NCI-H146 treated with DMSO at 0.1 percent for 48 hours (cell line): ENCODE measurements at regions not wholly inside any gene's neighbourhood (a gene's known extent, or its start where the extent isn't known, plus 50 kb on each side); places are given as distances from the start of the nearest gene placed in this dataset.
"Not testable (repeated sequence)": the region's sequence is repeated elsewhere in the genome, so short reads cannot be mapped to it uniquely, and the experiment has no call there.

Experiments
- DNase-seq: peaks from one replicate; lab custom pipeline; 2025; ENCODE audit not compliant: unreplicated experiment; lab: John Stamatoyannopoulos, UW

GRCh38 chr7:81233208-81233940 is 314.5 kb upstream of the SEMA3C start:
- DNase-seq: no peak

- no peak for DNase-seq
These were observed 313.4 kb upstream of the SEMA3C start for GRCh38 chr7:81232084-81232799.

GRCh38 chr7:81231301-81231838 is 312.5 kb upstream of the SEMA3C start:
- no peak for DNase-seq

GRCh38 chr7:81226234-81226633 is 307.4 kb upstream of the SEMA3C start:
- DNase-seq: no peak

- not testable (repeated sequence) for DNase-seq
These were observed 303.8 kb upstream of the SEMA3C start for GRCh38 chr7:81222692-81223091.

- no peak for DNase-seq
These were observed 302.8 kb upstream of the SEMA3C start for GRCh38 chr7:81221527-81222217.

GRCh38 chr7:81218480-81219106 is 299.7 kb upstream of the SEMA3C start:
- DNase-seq: no peak

- DNase-seq: no peak
These were observed 294.5 kb upstream of the SEMA3C start for GRCh38 chr7:81213394-81213793.

- DNase-seq: no peak
These were observed 293.1 kb upstream of the SEMA3C start for GRCh38 chr7:81211934-81212320.

GRCh38 chr7:81211204-81211933 is 292.5 kb upstream of the SEMA3C start:
- no peak for DNase-seq

GRCh38 chr7:81210137-81211064 is 291.6 kb upstream of the SEMA3C start:
- DNase-seq: no peak

- no peak for DNase-seq
These were observed 290.2 kb upstream of the SEMA3C start for GRCh38 chr7:81209059-81209458.

- DNase-seq: no peak
These were observed 288.9 kb upstream of the SEMA3C start for GRCh38 chr7:81207801-81208200.

- DNase-seq: no peak
These were observed 288.0 kb upstream of the SEMA3C start for GRCh38 chr7:81206667-81207360.

GRCh38 chr7:81206217-81206616 is 287.4 kb upstream of the SEMA3C start:
- no peak for DNase-seq

- DNase-seq: no peak
These were observed 282.3 kb upstream of the SEMA3C start for GRCh38 chr7:81201188-81201587.

- no peak for DNase-seq
These were observed 279.9 kb upstream of the SEMA3C start for GRCh38 chr7:81198766-81199165.

GRCh38 chr7:81197266-81197665 is 278.4 kb upstream of the SEMA3C start:
- DNase-seq: no peak

- DNase-seq: no peak
These were observed 276.2 kb upstream of the SEMA3C start for GRCh38 chr7:81195033-81195432.
